Peyer's patch (tissue), 4 donors: ENCODE measurements at regions not wholly inside any gene's neighbourhood (a gene's known extent, or its start where the extent isn't known, plus 50 kb on each side); places are given as distances from the start of the nearest gene placed in this dataset.
A peak's percentile ranks its signal among the peaks of the same experiment; 100 is the strongest.

Experiments
- DNase-seq, 3 donors: peaks; one replicate each; pipeline ENCODE4 v3.0.0-alpha.2; 2017 to 2019
- H3K27ac ChIP-seq, 4 donors: fragments of 200-600 bp; sonication (generic); one replicate each; pipeline ENCODE4 v1.5.1; 2016 to 2019
- H3K27me3 ChIP-seq, 2 donors: fragments of 200-600 bp; sonication (generic); one replicate each; pipeline ENCODE4 v1.5.1; 2019
- H3K36me3 ChIP-seq, 3 donors: fragments of 200-600 bp; sonication (generic); one replicate each; pipeline ENCODE4 v1.5.1; 2016 to 2019
- H3K4me1 ChIP-seq, 4 donors: fragments of 200-600 bp; sonication (generic); one replicate each; pipeline ENCODE4 v1.5.1; 2016 to 2019
- H3K4me3 ChIP-seq, 4 donors: fragments of 200-600 bp; sonication (generic); 1 replicate in 3 of 4; 2 replicates in 1 of 4; pipeline ENCODE4 v1.5.1; 2016 to 2019; ENCODE audit warnings: mild to moderate bottlenecking in 1 of 4
- H3K9me3 ChIP-seq, 4 donors: fragments of 200-600 bp; sonication (generic); one replicate each; pipeline ENCODE4 v1.5.1; 2016 to 2019; ENCODE audit warnings: mild to moderate bottlenecking in 1 of 4
- POLR2A ChIP-seq, 2 donors: fragments of 450-650 bp; IDR thresholded peaks; one replicate each; pipeline ENCODE4 v1.5.1; 2017; ENCODE audit warnings: antibody characterized with exemption in 2 of 2, mild to moderate bottlenecking in 2 of 2, moderate library complexity in 2 of 2
- TF ChIP-seq, protein P1 (sequence below), 6 experiments: fragments of 450-650 bp in 4 of 6; fragments of 200-600 bp in 2 of 6; sonication (generic) in 1 of 6; IDR thresholded peaks; one replicate each; pipeline ENCODE4 v1.5.1; 2017 to 2019; ENCODE audit warnings: antibody characterized with exemption in 6 of 6, mild to moderate bottlenecking in 3 of 6, moderate library complexity in 1 of 6

DNA sequence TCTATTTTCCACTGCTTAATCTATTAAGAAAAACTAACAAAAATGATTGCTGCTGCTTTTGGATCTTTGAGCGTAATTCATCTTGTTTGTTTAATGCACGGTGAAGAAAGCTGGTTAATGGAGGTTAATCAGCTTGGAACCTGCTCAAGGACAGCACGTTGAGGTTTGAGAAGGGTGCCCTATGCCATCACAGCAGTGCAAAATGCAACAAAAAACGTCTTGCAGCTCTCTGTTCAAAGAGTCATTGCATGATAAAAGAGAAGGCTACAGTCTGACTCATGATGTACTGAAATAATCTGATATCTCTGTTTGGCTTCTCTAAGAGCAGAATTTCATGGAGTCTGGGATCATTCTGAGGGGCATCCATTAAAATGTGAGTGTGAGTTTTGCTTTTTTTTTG lies 80.6 kb upstream of the PREP start:
- H3K4me1 ChIP-seq: peaks cover 0 to 6% (median 0%) of the 10 kb centered on the region in 4 donors
- H3K27ac ChIP-seq: peak overlapping the region in 1 of 4 donors; percentile 2
- H3K27me3 ChIP-seq: no peaks in the 10 kb centered on the region
- H3K4me3 ChIP-seq: no peak overlapping the region
- no peaks in the 10 kb centered on the region for H3K9me3 ChIP-seq
- no peak for DNase-seq
- no peaks in the 10 kb centered on the region for H3K36me3 ChIP-seq
- TF ChIP-seq POLR2A (IDR thresholded peaks at IDR 0.05): no peak
- TF ChIP-seq, protein P1, sequence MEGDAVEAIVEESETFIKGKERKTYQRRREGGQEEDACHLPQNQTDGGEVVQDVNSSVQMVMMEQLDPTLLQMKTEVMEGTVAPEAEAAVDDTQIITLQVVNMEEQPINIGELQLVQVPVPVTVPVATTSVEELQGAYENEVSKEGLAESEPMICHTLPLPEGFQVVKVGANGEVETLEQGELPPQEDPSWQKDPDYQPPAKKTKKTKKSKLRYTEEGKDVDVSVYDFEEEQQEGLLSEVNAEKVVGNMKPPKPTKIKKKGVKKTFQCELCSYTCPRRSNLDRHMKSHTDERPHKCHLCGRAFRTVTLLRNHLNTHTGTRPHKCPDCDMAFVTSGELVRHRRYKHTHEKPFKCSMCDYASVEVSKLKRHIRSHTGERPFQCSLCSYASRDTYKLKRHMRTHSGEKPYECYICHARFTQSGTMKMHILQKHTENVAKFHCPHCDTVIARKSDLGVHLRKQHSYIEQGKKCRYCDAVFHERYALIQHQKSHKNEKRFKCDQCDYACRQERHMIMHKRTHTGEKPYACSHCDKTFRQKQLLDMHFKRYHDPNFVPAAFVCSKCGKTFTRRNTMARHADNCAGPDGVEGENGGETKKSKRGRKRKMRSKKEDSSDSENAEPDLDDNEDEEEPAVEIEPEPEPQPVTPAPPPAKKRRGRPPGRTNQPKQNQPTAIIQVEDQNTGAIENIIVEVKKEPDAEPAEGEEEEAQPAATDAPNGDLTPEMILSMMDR (IDR thresholded peaks at IDR 0.05): no peak

DNA sequence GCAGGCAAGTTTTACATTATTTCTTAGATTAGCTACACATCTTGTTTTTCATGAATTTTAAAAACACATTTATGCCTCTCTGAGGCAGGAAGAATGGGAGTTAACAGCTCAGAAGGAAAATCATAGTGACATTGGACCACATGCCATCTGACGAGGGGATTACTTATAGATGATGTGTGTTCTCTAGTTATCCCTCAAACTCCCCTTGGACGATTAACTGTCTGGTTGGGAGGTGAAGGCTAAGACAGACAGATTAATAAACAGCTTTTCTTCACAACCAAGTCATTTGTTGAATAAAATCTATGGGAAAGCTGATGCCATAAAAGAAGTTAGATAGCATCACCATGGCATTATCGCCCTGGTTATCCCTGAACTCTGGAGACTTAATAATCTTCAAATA lies 80.0 kb upstream of the PREP start:
- Histone ChIP-seq H3K4me1 (peaks cover 0 to 6% (median 0%) of the 10 kb centered on the region in 4 donors), H3K9me3 (no peaks in the 10 kb centered on the region), H3K27me3 (no peaks in the 10 kb centered on the region), H3K36me3 (no peaks in the 10 kb centered on the region), H3K4me3 (no peak overlapping the region), H3K27ac (peak overlapping the region in 1 of 4 donors; percentile 7)
- DNase-seq: no peak
- TF ChIP-seq, protein P1 (IDR thresholded peaks at IDR 0.05): no peak
- no peak for TF ChIP-seq POLR2A (IDR thresholded peaks at IDR 0.05)

DNA sequence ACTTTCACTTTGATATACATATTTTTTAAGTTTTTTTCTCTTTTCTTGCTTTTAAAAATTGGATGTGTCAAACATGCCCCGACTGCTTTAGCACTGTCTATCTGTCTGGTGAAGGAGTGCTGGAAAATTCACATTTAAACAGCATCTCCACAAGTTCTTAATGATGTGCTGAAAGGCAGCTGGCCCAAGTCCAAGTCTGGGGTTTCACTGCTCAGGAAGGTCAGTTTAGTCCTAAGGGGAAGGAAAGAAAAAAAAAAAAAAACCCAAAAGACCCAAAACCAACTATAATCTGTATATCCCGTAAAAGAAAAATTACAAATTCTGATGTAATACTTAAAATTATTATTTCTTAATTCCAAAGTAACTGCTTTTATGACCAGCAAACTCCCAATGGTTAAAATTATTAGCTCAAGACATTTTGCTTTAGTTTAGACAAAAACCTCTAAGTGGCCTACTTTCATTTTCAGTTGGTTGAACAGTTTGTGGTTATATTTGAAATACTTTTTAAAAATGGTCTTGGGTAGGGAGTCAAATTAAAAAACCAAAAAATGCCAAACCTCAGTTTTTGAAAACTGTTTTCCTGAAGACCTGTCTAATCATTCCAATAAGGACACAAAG lies 79.5 kb upstream of the PREP start:
- no peak overlapping the region for H3K4me3 ChIP-seq
- H3K27ac ChIP-seq: peak overlapping the region in 1 of 4 donors; percentile 7
- peak in 2 of 3 donors; percentile 25 to 55 for DNase-seq
- TF ChIP-seq, protein P1 (IDR thresholded peaks at IDR 0.05): no peak
- TF ChIP-seq POLR2A (IDR thresholded peaks at IDR 0.05): no peak
- peaks cover 0 to 6% (median 0%) of the 10 kb centered on the region in 4 donors for H3K4me1 ChIP-seq
- no peaks in the 10 kb centered on the region for H3K36me3 ChIP-seq
- no peaks in the 10 kb centered on the region for H3K27me3 ChIP-seq
- no peaks in the 10 kb centered on the region for H3K9me3 ChIP-seq

DNA sequence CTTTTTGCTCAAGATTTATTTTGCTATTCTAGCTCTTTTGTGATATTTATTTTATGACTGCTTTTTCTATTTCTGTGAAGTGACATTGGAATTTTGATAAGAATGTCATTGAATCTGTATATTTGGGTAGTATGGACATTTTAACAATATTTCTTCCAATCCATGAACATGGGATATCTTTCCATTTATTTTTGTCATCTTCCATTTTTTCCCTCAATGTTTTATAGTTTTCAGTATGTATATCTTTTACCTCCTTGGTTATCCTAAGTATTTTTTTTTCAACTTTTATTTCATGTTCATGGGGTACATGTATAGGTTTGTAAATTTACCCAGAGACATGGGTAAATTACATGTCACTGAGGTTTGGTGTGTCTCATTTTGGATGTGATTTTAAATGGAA lies 74.1 kb upstream of the PREP start:
- H3K27ac ChIP-seq: no peak overlapping the region
- no peak overlapping the region for H3K4me3 ChIP-seq
- H3K9me3 ChIP-seq: peaks cover 0 to 7% (median 0%) of the 10 kb centered on the region in 4 donors

DNA sequence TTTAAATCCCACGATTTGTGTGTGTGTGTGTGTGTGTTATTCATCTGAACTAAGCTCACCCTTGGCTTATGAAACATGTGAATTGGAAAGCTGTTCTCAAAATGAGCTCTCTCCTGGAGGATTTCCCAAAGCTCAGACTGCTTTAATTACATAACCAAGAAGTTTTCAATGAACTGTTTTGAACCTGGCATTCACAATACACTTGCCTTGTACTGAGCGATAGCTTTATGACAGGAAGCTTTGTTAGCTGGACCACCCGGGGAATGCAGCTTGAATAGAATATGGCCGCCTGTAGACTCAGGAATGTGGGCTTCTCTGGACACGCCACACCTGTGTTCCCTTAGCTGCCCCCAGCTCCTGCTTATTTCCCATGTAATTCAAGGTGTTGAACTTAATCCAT lies 71.4 kb upstream of the PREP start:
- Histone ChIP-seq H3K27ac (no peak overlapping the region), H3K4me1 (no peaks in the 10 kb centered on the region), H3K27me3 (no peaks in the 10 kb centered on the region), H3K36me3 (no peaks in the 10 kb centered on the region), H3K9me3 (peaks cover 0 to 7% (median 0%) of the 10 kb centered on the region in 4 donors), H3K4me3 (no peak overlapping the region)
- no peak for TF ChIP-seq POLR2A (IDR thresholded peaks at IDR 0.05)
- TF ChIP-seq, protein P1 (IDR thresholded peaks at IDR 0.05): no peak
- DNase-seq: no peak

More for the DNA sequence above, 74.1 kb upstream of the PREP start:
- Histone ChIP-seq H3K27me3 (no peaks in the 10 kb centered on the region), H3K4me1 (no peaks in the 10 kb centered on the region), H3K36me3 (no peaks in the 10 kb centered on the region)
- TF ChIP-seq, protein P1 (IDR thresholded peaks at IDR 0.05): no peak
- no peak for TF ChIP-seq POLR2A (IDR thresholded peaks at IDR 0.05)
- no peak for DNase-seq
